Nephron progenitor cell (in vitro differentiated cells): ENCODE measurements at regions not wholly inside any gene's neighbourhood (a gene's known extent, or its start where the extent isn't known, plus 50 kb on each side); places are given as distances from the start of the nearest gene placed in this dataset.

Experiments used
- DNase-seq: peaks from one replicate; pipeline ENCODE4 v3.0.0; 2021
- H3K27ac Mint-ChIP-seq: 2 replicates; pipeline ENCODE4 v1.8.0; 2021; ENCODE audit warnings: mild to moderate bottlenecking, moderate library complexity, mixed read lengths
- H3K27me3 Mint-ChIP-seq: 2 replicates; pipeline ENCODE4 v1.8.0; 2021; ENCODE audit warnings: mild to moderate bottlenecking, low read depth, mixed read lengths; ENCODE audit not compliant: poor library complexity
- H3K36me3 Mint-ChIP-seq: 2 replicates; pipeline ENCODE4 v1.8.0; 2021; ENCODE audit warnings: low read depth, mixed read lengths
- H3K4me1 Mint-ChIP-seq: 2 replicates; pipeline ENCODE4 v1.8.0; 2021; ENCODE audit warnings: mixed read lengths
- H3K4me3 Mint-ChIP-seq: 2 replicates; pipeline ENCODE4 v1.8.0; 2021; ENCODE audit warnings: mild to moderate bottlenecking, moderate library complexity, mixed read lengths
- H3K9me3 Mint-ChIP-seq: 2 replicates; pipeline ENCODE4 v1.8.0; 2021; ENCODE audit warnings: mild to moderate bottlenecking, moderate library complexity, mixed read lengths
- TF ChIP-seq, protein P1 (sequence below): fragments of 200-600 bp; sonication (generic); IDR thresholded peaks from 2 replicates; pipeline ENCODE4 v1.5.0; 2021; ENCODE audit warnings: antibody characterized with exemption

DNA sequence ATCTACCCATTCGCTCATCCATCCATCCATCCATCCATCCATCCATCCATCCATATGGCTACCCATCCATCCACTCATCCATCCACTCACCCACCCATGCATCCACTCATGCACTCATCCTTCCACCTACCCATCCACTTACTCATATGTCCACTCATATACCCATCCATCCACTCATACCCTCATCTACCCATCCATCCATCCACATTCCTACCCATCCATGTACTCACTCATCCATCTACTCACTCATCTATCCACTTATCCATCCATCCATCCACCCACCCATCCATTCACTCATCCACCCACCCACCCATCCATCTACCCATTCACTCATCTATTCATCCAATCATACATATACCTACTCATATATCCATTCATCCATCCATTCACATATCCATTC lies 112.0 kb downstream of the RBFOX3 start:
- Mint-ChIP-seq H3K27me3 (peaks cover 17% of the 10 kb centered on the region), H3K36me3 (no peaks in the 10 kb centered on the region), H3K27ac (no peak overlapping the region), H3K4me3 (no peak overlapping the region), H3K4me1 (peaks cover 26% of the 10 kb centered on the region), H3K9me3 (no peaks in the 10 kb centered on the region)
- no peak for DNase-seq
- TF ChIP-seq, protein P1, sequence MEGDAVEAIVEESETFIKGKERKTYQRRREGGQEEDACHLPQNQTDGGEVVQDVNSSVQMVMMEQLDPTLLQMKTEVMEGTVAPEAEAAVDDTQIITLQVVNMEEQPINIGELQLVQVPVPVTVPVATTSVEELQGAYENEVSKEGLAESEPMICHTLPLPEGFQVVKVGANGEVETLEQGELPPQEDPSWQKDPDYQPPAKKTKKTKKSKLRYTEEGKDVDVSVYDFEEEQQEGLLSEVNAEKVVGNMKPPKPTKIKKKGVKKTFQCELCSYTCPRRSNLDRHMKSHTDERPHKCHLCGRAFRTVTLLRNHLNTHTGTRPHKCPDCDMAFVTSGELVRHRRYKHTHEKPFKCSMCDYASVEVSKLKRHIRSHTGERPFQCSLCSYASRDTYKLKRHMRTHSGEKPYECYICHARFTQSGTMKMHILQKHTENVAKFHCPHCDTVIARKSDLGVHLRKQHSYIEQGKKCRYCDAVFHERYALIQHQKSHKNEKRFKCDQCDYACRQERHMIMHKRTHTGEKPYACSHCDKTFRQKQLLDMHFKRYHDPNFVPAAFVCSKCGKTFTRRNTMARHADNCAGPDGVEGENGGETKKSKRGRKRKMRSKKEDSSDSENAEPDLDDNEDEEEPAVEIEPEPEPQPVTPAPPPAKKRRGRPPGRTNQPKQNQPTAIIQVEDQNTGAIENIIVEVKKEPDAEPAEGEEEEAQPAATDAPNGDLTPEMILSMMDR, result no peak

DNA sequence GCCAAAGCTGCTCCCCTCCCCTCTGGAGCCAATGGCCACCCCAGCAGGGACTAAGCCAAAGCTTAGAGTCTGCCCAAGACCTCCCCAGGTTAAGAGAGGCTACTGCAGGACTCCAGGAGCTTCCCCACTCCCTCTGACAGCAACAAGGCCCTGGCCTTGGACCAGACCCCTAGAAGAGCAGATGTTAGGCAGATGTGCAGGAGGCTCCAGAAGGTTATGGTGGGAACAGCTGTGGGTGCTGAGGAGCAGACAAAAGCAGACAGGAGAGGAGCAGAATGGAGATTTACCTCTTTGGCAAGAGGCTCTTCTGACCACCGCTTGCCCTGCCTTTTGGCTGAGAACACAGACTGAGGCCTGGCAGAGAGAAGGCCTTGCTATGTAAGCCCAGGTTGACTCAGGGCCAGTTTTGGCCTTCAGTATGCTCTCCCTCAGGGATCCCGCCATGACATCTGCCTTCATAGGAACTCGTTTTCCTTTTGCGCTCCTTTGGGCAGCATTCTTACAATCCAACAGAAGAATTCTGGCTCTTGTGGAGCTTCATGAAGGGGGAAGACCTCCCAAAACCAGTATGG lies 113.0 kb downstream of the RBFOX3 start:
- Mint-ChIP-seq H3K9me3 (peaks cover 10% of the 10 kb centered on the region), H3K27ac (no peak overlapping the region), H3K4me3 (no peak overlapping the region), H3K36me3 (peaks cover under 1% of the 10 kb centered on the region), H3K4me1 (peaks cover 26% of the 10 kb centered on the region), H3K27me3 (peaks cover 17% of the 10 kb centered on the region)
- TF ChIP-seq, protein P1, result no peak
- DNase-seq, result no peak

DNA sequence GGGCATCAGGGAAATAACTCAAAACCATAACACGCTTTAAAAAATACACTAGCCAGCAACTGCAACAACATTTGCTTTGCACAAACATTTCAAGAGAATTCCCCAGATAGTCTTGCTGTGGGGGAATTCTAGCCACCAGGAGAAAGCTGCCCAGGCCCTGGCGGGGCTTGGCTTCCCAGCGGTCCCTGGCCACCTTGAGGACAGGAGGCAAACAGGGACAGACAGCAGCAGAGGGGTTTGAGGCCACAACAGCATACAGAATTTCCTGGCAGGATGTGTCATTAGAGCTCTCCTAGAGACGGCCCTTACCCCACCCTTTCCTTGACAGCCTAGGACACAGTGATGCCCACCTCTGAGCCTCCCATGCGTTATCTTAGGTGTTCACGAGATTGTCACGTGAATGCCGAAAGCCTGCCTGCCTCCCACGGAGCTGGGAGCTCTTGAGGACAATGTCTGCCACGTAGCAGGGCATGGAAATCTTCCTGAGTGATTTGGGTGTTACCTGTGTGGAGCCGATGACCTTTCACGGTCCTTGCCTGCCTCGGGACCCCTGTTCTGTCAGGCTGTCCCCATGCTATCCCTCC lies 114.3 kb downstream of the RBFOX3 start:
- peak overlapping the region; percentile 86 for H3K27ac Mint-ChIP-seq

DNA sequence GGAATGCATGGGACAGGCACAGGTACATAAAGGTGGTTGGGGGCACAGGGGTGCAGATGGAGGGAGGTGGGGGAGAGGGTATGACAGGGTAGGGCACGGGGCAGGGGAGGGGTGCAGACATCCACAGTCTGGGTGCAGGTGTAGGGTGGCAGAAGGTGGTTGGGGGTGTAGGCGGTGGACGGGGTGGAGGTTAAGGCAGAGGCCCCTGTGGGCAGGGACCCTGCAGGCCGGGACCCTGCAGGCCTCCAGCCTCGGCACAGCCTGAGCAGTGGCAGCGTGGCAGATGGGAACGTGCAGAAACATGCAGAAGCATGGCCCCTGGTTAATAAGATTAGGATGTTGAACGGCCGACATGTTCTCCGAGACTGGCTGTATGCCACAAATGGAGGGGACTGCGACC lies 115.2 kb downstream of the RBFOX3 start:
- peaks cover 24% of the 10 kb centered on the region for H3K27me3 Mint-ChIP-seq
- TF ChIP-seq, protein P1, result no peak

More for the DNA sequence above, 114.3 kb downstream of the RBFOX3 start:
- Mint-ChIP-seq H3K4me1 (peaks cover 22% of the 10 kb centered on the region), H3K4me3 (no peak overlapping the region), H3K27me3 (peaks cover 20% of the 10 kb centered on the region), H3K36me3 (peaks cover 6% of the 10 kb centered on the region), H3K9me3 (peaks cover 15% of the 10 kb centered on the region)
- TF ChIP-seq, protein P1, result no peak
- no peak for DNase-seq

DNA sequence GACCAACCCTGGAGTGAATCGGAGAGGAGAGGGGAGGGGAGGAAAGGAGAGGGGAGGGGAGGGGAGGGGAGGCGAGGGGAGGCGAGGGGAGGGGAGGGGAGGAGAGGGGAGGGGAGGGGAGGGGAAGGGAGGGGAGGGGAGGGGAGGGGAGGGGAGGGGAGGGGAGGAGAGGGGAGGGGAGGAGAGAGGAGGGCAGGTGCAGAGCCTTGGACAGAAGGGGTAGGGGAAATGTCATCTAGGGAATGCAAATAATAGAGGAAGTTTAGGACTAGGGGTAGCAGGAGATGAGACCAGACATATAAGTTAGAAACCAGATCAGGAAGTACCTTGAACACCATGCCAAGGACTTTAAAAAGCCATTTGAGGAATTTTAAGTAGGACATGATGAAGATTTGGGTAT lies 119.8 kb downstream of the RBFOX3 start:
- TF ChIP-seq, protein P1, result no peak
- peaks cover 26% of the 10 kb centered on the region for H3K4me1 Mint-ChIP-seq
- DNase-seq, result no peak
- no peak overlapping the region for H3K4me3 Mint-ChIP-seq
- peaks cover 6% of the 10 kb centered on the region for H3K36me3 Mint-ChIP-seq
- peaks cover 16% of the 10 kb centered on the region for H3K27me3 Mint-ChIP-seq
- H3K9me3 Mint-ChIP-seq, result peaks cover 15% of the 10 kb centered on the region
- no peak overlapping the region for H3K27ac Mint-ChIP-seq

More for the DNA sequence above, 115.2 kb downstream of the RBFOX3 start:
- Mint-ChIP-seq H3K27ac (no peak overlapping the region), H3K4me1 (peaks cover 13% of the 10 kb centered on the region), H3K36me3 (peaks cover 6% of the 10 kb centered on the region), H3K9me3 (peaks cover 15% of the 10 kb centered on the region), H3K4me3 (no peak overlapping the region)
- DNase-seq, result no peak

DNA sequence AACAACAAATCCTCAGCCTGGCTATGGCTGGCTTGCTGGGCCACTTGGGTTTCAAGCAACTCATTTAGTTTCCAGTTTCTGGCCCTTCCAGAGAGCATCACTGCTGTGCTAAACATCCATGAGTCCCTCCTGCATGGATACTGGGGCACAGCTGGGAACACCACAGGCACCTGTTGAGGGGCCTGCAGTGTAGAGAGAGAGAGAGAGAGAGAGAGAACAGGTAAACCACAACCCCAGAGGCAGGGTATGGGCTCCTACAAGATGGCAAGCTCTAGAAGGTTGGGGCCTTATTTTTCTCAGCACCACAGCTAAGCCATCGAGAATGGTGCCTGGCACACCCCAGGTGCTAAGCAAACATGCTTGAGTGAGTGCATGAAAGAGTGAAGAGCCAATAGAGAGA lies 120.3 kb downstream of the RBFOX3 start:
- no peak for DNase-seq
- Mint-ChIP-seq H3K4me3 (no peak overlapping the region), H3K9me3 (peaks cover 15% of the 10 kb centered on the region), H3K27me3 (peaks cover 16% of the 10 kb centered on the region), H3K4me1 (peaks cover 29% of the 10 kb centered on the region), H3K27ac (no peak overlapping the region), H3K36me3 (peaks cover 6% of the 10 kb centered on the region)
- TF ChIP-seq, protein P1, result no peak
